Endothelial cell of umbilical vein (primary cell): ENCODE measurements at regions not wholly inside any gene's neighbourhood (a gene's known extent, or its start where the extent isn't known, plus 50 kb on each side); places are given as distances from the start of the nearest gene placed in this dataset.

Experiments used
- BruUV-seq: library from RNA; stranded (reverse); fragments of 400-500 nt; replicated peaks from 2 replicates; lab custom pipeline; 2021; lab: Mats Ljungman, UMichigan
- CTCF ChIA-PET: fragments of 300-600, 350-600 bp; sonication (Branson Sonifier 250); formaldehyde crosslinking; loops from one replicate; lab custom pipeline; 2021; ENCODE audit warnings: antibody characterized with exemption, inconsistent platforms; lab: Charles Lee
- POLR2A ChIA-PET: fragments of 300-600, 350-600 bp; sonication (Branson Sonifier 250); formaldehyde crosslinking; loops from one replicate; lab custom pipeline; 2021; ENCODE audit warnings: antibody characterized with exemption, inconsistent platforms; lab: Charles Lee
- DNase-seq: peaks from one replicate; pipeline ENCODE4 v3.0.0-alpha.2; 2011; ENCODE audit warnings: low read depth, low spot score
- FAIRE-seq: peaks from 2 replicates; lab custom pipeline; 2011; peaks lifted over from hg19 to GRCh38; lab: Jason Lieb, UNC
- H2AFZ ChIP-seq: 2 replicates; pipeline ENCODE4 v1.6.0; 2012; ENCODE audit warnings: low read depth, low read length, control low read depth, inconsistent platforms
- H3K27ac ChIP-seq: 2 replicates; pipeline ENCODE4 v1.5.1; 2011; ENCODE audit warnings: low read depth, mild to moderate bottlenecking, control low read depth, low read length, moderate library complexity; ENCODE audit not compliant: insufficient read depth
- H3K27me3 ChIP-seq, 2 experiments: 2 replicates each; pipeline versions ENCODE4 v1.6.0 to v1.6.1; 2011; ENCODE audit warnings: low read length in 2 of 2, mixed read lengths in 1 of 2; ENCODE audit not compliant: control insufficient read depth in 2 of 2, insufficient read depth in 2 of 2
- H3K36me3 ChIP-seq, 2 experiments: 2 replicates in 1 of 2; 3 replicates in 1 of 2; pipeline ENCODE4 v1.5.1; 2011; ENCODE audit warnings: low read length in 2 of 2, mild to moderate bottlenecking in 1 of 2, moderate library complexity in 1 of 2; ENCODE audit not compliant: control insufficient read depth in 2 of 2, insufficient read depth in 2 of 2; ENCODE audit errors: extremely low read depth in 1 of 2
- H3K4me1 ChIP-seq: 3 replicates; pipeline ENCODE4 v1.5.1; 2011; ENCODE audit warnings: mild to moderate bottlenecking, low read length; ENCODE audit not compliant: control insufficient read depth, insufficient read depth; ENCODE audit errors: extremely low read depth
- H3K4me2 ChIP-seq: 2 replicates; pipeline ENCODE4 v1.6.1; 2011; ENCODE audit warnings: low read length, control low read depth, mixed read lengths; ENCODE audit not compliant: insufficient read depth
- H3K4me3 ChIP-seq, 3 experiments: fragments of 200-600 bp in 1 of 3; sonication (generic), shearing (Covaris generic) in 1 of 3; replicated peaks in 1 of 3; 2 replicates each; pipeline ENCODE4 v1.5.1; 2011 to 2016; ENCODE audit warnings: control low read depth in 3 of 3, low read length in 3 of 3, mild to moderate bottlenecking in 2 of 3, inconsistent platforms in 1 of 3, low read depth in 1 of 3, moderate library complexity in 1 of 3; ENCODE audit not compliant: insufficient read depth in 1 of 3
- H3K79me2 ChIP-seq: 2 replicates; pipeline ENCODE4 v1.6.0; 2012; ENCODE audit warnings: low read length, inconsistent platforms; ENCODE audit not compliant: control insufficient read depth, insufficient read depth
- H3K9ac ChIP-seq: replicated peaks from 2 replicates; pipeline ENCODE3; 2011; ENCODE audit warnings: low read length, control low read depth; ENCODE audit not compliant: insufficient read depth; ENCODE audit errors: extremely low read depth
- H3K9me1 ChIP-seq: replicated peaks from 3 replicates; pipeline ENCODE4 v1.6.0; 2011; ENCODE audit warnings: mild to moderate bottlenecking, low read length; ENCODE audit not compliant: control insufficient read depth, insufficient read depth; ENCODE audit errors: extremely low read depth
- H3K9me3 ChIP-seq: replicated peaks from 2 replicates; pipeline ENCODE4 v1.5.1; 2012; ENCODE audit warnings: low read length, inconsistent platforms; ENCODE audit not compliant: control insufficient read depth, insufficient read depth
- H4K20me1 ChIP-seq: replicated peaks from 2 replicates; pipeline ENCODE3; 2011; ENCODE audit warnings: mild to moderate bottlenecking, low read length; ENCODE audit not compliant: control insufficient read depth, insufficient read depth; ENCODE audit errors: extremely low read depth
- CTCF ChIP-seq, 2 donors: IDR thresholded peaks; 1 replicate in 1 of 2; 2 replicates in 1 of 2; pipeline ENCODE4 v1.5.1; 2011; ENCODE audit warnings: low read length in 2 of 2, mild to moderate bottlenecking in 2 of 2, moderate library complexity in 2 of 2, control low read depth in 1 of 2, inconsistent platforms in 1 of 2, low read depth in 1 of 2; ENCODE audit not compliant: insufficient read depth in 1 of 2; ENCODE audit errors: extremely low read depth in 1 of 2
- EZH2 ChIP-seq: IDR thresholded peaks from 2 replicates; pipeline ENCODE4 v1.6.1; 2012; ENCODE audit warnings: borderline replicate concordance, low read depth, mild to moderate bottlenecking, moderate library complexity, low read length, inconsistent platforms; ENCODE audit not compliant: severe bottlenecking
- FOS ChIP-seq: IDR thresholded peaks from 2 replicates; pipeline ENCODE4 v1.6.1; 2011; ENCODE audit warnings: mild to moderate bottlenecking, low read length, moderate library complexity, borderline replicate concordance; ENCODE audit not compliant: insufficient read depth
- GATA2 ChIP-seq: IDR thresholded peaks from 2 replicates; pipeline ENCODE4 v1.7.0; 2011; ENCODE audit warnings: low read depth, mild to moderate bottlenecking, moderate library complexity, mixed read lengths, low read length; ENCODE audit not compliant: insufficient read length, insufficient read depth
- JUN ChIP-seq: IDR thresholded peaks from 2 replicates; pipeline ENCODE4 v1.6.1; 2011; ENCODE audit warnings: borderline replicate concordance, low read depth; ENCODE audit not compliant: insufficient read length, insufficient read depth
- MAX ChIP-seq: IDR thresholded peaks from 2 replicates; pipeline ENCODE4 v1.6.1; 2011; ENCODE audit not compliant: insufficient read depth, insufficient read length
- MYC ChIP-seq: IDR thresholded peaks from one replicate; pipeline ENCODE4 v1.6.1; 2011; ENCODE audit warnings: mild to moderate bottlenecking, low read depth, low read length
- POLR2A ChIP-seq: IDR thresholded peaks from 2 replicates; pipeline ENCODE4 v1.6.1; 2012; ENCODE audit warnings: low read depth, mild to moderate bottlenecking, control low read depth, low read length
- POLR2AphosphoS5 ChIP-seq: IDR thresholded peaks from 2 replicates; pipeline ENCODE4 v1.6.1; 2012; ENCODE audit warnings: low read depth, mild to moderate bottlenecking, control low read depth, low read length, moderate library complexity; ENCODE audit not compliant: insufficient read depth
- dilution Hi-C: fragments of 300-500 bp; cut with MboI; formaldehyde crosslinking; loops from one replicate; pipeline ENCODE4 v1.15.0; 2019; ENCODE audit warnings: low sequenced_read_pairs; ENCODE audit not compliant: extremely low pct_ligation_motif_present
- intact Hi-C: fragments of 100-400 bp; cut with micrococcal nuclease; formaldehyde crosslinking; loops from one replicate; pipeline ENCODE4 v1.10.0; 2022

- no peak overlapping the region for H3K4me2 ChIP-seq
- no peaks in the 10 kb centered on the region for H3K79me2 ChIP-seq
- no peaks in the 10 kb centered on the region for H3K27me3 ChIP-seq
- H3K27ac ChIP-seq = no peak overlapping the region
- H3K9me3 ChIP-seq = no peaks in the 10 kb centered on the region
- DNase-seq (no peak), FAIRE-seq (no peak)
- CTCF ChIA-PET = interaction anchor here (1.4 to 1.6 kb wide), 2 partner anchors 8 to 51 kb away, joined by 3 to 4 read pairs; no protein-coding TSS in a partner anchor
- POLR2A ChIA-PET = no interaction called here
- no peak overlapping the region for H2AFZ ChIP-seq
- TF ChIP-seq EZH2 (no peak), JUN (no peak), FOS (no peak), GATA2 (no peak), MAX (no peak), POLR2AphosphoS5 (no peak), CTCF (IDR thresholded peaks at IDR 0.05; ENCODE audit: extremely low read depth in 1 of 2, insufficient read depth in 1 of 2, low read depth in 1 of 2, low read length in 2 of 2) (no peak), MYC (no peak), POLR2A (no peak)
- no peaks in the 10 kb centered on the region for H3K36me3 ChIP-seq
- H3K9me1 ChIP-seq = no peaks in the 10 kb centered on the region
- no peak overlapping the region for H3K9ac ChIP-seq
- intact Hi-C loops = no loop called here
- no peaks in the 10 kb centered on the region for H4K20me1 ChIP-seq
- no TSS peak for BruUV-seq
- dilution Hi-C loops = no loop called here
- no peak overlapping the region for H3K4me3 ChIP-seq
- H3K4me1 ChIP-seq = peaks cover 2% of the 10 kb centered on the region
These were observed 59.7 kb upstream of the NPHP3 start for GRCh38 chr3:132781922-132782321.
